ENCODE measurements at regions not wholly inside any gene's neighbourhood (a gene's known extent, or its start where the extent isn't known, plus 50 kb on each side); places are given as distances from the start of the nearest gene placed in this dataset.

GRCh38 chrX:27924718-27925117, 56.5 kb downstream of the DCAF8L1 start:
- no peak for DNase-seq (ENCODE audit: low read depth)

DNA sequence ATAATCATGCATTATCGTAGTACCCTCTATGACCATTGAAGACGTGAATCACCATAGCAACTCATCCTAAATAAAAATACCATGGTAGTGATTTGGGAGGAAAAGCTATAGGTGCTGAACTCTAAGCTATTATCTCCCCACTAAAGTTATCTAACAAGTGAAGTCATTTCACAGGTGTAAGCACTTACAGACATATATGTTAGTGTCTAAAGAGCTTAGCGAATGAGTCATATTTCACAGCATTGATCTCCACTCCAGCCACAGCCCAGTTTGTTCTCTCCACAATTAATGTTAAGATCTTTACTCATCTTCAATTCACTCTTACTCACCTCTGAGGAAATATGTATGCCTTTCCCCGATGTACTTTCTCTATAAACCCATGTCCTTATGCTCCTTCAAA, 57.0 kb downstream of the DCAF8L1 start:
- DNase-seq (ENCODE audit: low read depth): no peak

- DNase-seq (ENCODE audit: low read depth): no peak
These were observed 62.5 kb downstream of the DCAF8L1 start for GRCh38 chrX:27918799-27919198.

- no peak for DNase-seq (ENCODE audit: low read depth)
These were observed 63.3 kb downstream of the DCAF8L1 start for GRCh38 chrX:27917713-27918500.

DNA sequence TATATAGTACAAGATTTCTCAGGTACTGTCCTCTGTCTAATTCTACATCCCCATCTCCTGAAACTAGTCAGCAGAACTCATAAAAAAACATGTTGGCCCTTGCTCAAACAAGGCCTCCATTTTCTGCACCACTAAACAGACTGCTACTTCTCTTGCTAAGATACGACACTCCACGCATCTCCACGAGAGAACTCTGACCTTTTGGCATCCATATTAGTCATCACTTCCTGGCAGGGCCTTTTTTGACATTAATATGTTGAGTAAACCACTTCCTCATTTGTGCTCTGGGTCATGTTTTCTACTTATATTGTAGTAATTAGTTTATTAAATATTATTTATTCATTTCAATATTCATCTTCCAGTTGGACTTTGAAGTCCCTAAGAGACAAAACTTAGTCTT, 65.6 kb downstream of the DCAF8L1 start:
- peak; percentile 25 for DNase-seq (ENCODE audit: low read depth)

DNA sequence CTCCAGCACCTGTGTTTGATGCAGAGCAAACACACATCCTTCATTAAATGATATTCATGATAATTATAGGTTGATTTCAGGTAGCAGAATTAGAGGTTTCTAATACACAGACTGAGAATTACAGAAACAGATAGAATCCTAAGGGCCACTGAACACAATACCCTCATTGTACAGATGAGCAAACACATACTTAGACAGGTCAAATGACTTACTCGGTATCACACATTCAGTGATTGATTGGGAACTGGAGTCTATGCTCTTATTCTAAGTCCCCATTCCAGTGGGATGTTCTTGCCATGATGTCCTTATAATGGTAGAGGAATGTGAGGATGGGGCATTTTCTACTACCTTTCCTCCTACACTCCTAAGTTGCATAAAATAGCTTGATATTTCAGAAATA, 70.8 kb downstream of the DCAF8L1 start:
- DNase-seq (ENCODE audit: low read depth): no peak

GRCh38 chrX:27903960-27904359, 77.3 kb downstream of the DCAF8L1 start:
- DNase-seq (ENCODE audit: low read depth): no peak

GRCh38 chrX:27893871-27894270, 86.1 kb downstream of the MAGEB10 start:
- no peak for DNase-seq (ENCODE audit: low read depth)

GRCh38 chrX:27893211-27893610, 85.4 kb downstream of the MAGEB10 start:
- no peak for DNase-seq (ENCODE audit: low read depth)

DNA sequence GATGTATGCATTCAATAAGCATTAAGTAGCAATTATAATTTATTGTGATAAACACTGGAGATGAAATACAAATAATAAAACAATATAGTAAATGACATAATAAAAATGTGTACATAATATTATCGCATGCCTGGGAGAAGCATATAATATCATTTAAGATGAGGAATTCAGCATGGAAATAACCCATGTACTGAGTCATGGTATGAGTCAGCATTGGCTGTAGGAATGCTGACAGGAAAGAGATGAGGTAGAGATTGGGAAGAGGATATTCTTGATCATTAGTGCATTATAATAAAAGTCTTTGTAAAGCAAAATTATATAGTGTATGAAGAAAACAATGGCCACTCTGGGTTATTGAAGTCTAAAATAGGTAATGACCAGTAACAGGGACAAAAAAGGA, 82.8 kb downstream of the MAGEB10 start:
- DNase-seq (ENCODE audit: low read depth): peak; percentile 52

DNA sequence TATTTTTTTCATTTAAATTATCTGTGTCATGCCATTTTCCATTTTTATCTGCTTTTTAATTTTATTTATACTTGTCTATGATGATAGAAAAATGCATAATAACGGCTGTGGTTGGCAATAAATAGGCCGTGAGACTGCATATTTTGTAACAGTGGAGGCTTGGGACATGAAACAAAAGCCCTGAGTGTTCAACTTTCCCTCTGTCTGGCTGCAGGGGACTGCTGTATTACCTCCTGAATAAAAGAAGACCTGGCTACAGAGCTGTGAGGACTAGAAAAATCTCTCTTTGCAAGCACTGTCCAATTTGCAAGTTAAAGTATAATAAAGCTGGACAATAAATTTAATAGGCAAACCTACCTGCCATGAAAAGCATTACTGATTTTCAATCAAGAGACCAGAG, 82.1 kb downstream of the MAGEB10 start:
- no peak for DNase-seq (ENCODE audit: low read depth)

DNA sequence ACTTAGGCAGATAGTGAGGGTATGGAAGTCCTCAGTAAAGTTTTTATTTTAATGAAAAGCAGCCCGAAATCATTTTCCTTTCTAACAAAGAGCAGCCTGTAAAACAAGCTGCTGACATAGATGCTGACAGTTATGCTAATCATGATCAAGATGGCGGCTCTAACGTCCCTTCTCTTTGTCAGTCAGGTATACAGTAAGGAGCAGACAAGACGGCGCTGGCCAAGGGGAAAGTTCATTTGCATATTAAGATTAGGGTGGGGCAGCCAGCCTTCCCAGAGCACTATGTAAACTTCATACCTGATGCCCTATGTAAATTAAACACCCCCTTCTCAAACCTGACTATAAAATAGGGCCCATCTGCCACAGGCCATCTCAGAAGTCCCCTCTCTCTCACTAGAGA, 76.9 kb downstream of the MAGEB10 start:
- no peak for DNase-seq (ENCODE audit: low read depth)

DNA sequence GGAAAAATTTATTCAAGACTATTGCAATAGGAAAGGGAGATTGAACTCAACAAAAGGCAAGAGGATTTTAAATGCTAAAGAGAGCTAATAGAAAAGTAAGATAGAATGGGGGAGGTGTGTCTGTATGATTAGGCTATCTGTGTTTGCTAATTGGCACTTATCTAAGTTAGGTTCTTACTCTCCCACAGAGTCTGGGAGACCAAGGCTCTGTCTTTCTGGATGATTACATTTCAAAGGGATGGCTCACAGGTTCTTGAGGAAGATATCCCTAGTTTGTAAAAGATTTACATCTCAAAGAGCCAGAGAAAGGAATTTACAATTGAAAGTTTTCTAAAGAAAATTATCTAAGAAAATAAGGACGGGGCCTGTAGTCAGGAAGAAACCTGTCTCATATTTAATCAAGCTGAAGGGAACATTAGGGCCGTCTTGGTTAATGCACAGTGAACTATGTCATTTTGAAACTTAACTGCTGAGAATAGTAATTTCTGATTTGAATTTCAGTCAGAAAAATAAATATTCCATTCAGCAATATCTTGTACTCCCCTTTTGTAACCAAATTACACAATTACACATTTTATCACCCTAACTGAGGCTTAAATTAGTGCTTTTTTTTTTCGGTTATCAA, 75.8 kb downstream of the MAGEB10 start:
- DNase-seq (ENCODE audit: low read depth): peak; percentile 63

DNA sequence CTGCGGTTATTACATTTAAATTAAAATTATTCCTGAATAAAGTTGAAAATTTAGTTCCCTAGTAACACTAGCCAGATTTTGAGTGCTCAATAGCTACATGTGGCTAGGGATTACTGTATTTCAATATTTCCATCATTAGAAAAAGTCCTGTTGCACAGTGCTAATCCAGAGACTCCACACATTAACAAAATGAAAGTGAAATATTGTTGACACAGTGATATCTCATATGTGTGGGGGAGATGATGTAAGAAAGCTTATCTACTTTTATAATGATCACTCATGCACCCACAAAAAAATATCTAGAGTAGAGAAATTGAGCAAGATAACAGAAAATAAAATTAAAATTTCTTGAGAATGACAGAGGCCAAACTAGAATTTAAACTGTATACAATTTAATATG, 74.9 kb downstream of the MAGEB10 start:
- peak; percentile 29 for DNase-seq (ENCODE audit: low read depth)

DNA sequence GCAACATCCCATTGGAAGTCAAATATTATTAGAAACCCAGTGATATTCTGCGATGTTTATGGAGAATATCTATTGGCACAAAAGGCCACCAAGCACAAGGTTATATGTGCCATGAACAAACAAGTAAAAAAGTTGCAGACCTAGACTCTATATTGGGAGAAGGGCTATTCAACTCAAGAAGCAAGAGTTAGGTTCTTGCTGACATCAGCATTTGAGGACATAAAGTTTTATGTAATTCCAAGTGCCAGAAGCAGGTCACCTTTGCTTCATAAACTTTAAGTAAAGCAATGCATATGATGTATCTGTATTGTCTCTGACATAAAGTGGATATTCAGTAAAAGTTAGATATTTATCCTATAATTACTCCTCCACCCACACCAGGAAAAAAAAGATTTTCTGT, 71.1 kb downstream of the MAGEB10 start:
- DNase-seq (ENCODE audit: low read depth): no peak
